ENCODE measurements at regions not wholly inside any gene's neighbourhood (a gene's known extent, or its start where the extent isn't known, plus 50 kb on each side); places are given as distances from the start of the nearest gene placed in this dataset.

DNA sequence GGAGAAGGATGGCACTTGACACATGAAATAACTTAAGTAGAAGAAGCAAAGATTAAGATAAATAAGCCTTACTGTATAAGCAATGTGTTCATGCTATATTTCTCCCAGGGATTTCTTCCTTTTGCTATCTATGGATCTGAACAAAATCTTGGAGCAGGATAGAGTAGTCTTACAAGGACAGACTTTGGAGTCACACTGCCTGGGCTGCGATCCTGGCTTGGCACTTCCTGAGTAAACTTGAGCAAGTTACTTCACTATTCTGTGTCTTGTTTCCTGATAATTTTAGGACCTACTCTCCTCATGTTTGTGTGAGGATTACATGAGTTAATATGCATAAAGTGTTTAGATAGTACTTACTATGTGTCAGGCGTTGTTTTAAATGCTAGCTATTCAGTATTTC, 340.0 kb upstream of the MAOA start:
- Histone ChIP-seq H3K36me3 (ENCODE audit: insufficient read depth) (no peaks in the 10 kb centered on the region), H3K4me1 (ENCODE audit: insufficient read depth) (no peaks in the 10 kb centered on the region), H3K79me2 (replicated peaks; ENCODE audit: insufficient read depth) (no peaks in the 10 kb centered on the region), H3F3A (replicated peaks; ENCODE audit: low read depth) (no peaks in the 10 kb centered on the region), H2AFZ (no peak overlapping the region), H3K4me3 (no peak overlapping the region), H3K27ac (ENCODE audit: low read depth) (no peak overlapping the region), H3K4me2 (no peak overlapping the region), H3K9me2 (ENCODE audit: insufficient read depth) (no peaks in the 10 kb centered on the region), H4K20me1 (replicated peaks; ENCODE audit: insufficient read depth) (no peaks in the 10 kb centered on the region), H3K27me3 (ENCODE audit: insufficient read depth) (no peaks in the 10 kb centered on the region)
- Mint-ChIP-seq H3K27ac (no peak overlapping the region), H3K4me3 (no peak overlapping the region), H3K36me3 (ENCODE audit: low read depth) (peaks cover 3% of the 10 kb centered on the region; the same call in 2 of the 3 replicates), H3K4me1 (no peaks in the 10 kb centered on the region), H3K9me3 (peaks cover 1% of the 10 kb centered on the region; the same call in 1 of the 3 replicates), H3K27me3 (ENCODE audit: insufficient read depth, low read depth, poor library complexity) (no peaks in the 10 kb centered on the region)
- ATAC-seq (no peak), DNase-seq (ENCODE audit: low spot score) (no peak)
- no peak for TF ChIP-seq JUNB (IDR thresholded peaks at IDR 0.05; ENCODE audit: unreplicated experiment)

DNA sequence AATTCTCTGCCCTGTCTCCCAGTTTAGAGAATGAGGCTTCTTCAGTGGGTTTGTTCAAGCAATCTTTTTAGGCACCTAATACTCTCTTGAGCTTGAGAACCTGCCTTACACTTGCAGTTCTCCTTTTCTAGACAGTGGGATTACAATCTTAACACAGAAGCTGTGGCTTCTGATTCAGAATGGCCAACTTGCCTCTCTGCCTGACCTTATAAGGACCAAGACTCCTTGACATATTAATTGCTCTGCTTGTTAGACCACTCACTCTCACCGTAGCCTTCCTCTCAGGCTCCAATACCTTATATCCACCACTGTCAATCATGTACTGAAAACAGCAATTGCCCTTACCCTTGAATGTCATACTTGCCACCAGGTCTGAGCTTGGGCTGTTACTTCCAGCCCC, 338.7 kb upstream of the MAOA start:
- H2AFZ ChIP-seq = no peak overlapping the region
- H3K9me3 Mint-ChIP-seq = peaks cover 8% of the 10 kb centered on the region; the same call in 1 of the 3 replicates

More for the DNA sequence above, 338.7 kb upstream of the MAOA start:
- Mint-ChIP-seq H3K4me1 (no peaks in the 10 kb centered on the region), H3K4me3 (no peak overlapping the region), H3K36me3 (ENCODE audit: low read depth) (no peaks in the 10 kb centered on the region; the same call in 1 of the 3 replicates), H3K27ac (no peak overlapping the region), H3K27me3 (ENCODE audit: insufficient read depth, low read depth, poor library complexity) (no peaks in the 10 kb centered on the region)
- no peaks in the 10 kb centered on the region for H4K20me1 ChIP-seq (replicated peaks; ENCODE audit: insufficient read depth)
- no peaks in the 10 kb centered on the region for H3K36me3 ChIP-seq (ENCODE audit: insufficient read depth)
- H3K4me3 ChIP-seq = no peak overlapping the region
- no peak overlapping the region for H3K4me2 ChIP-seq
- H3K27me3 ChIP-seq (ENCODE audit: insufficient read depth) = no peaks in the 10 kb centered on the region
- no peaks in the 10 kb centered on the region for H3K9me2 ChIP-seq (ENCODE audit: insufficient read depth)
- no peak for DNase-seq (ENCODE audit: low spot score)
- no peak overlapping the region for H3K27ac ChIP-seq (ENCODE audit: low read depth)
- no peaks in the 10 kb centered on the region for H3F3A ChIP-seq (replicated peaks; ENCODE audit: low read depth)
- no peaks in the 10 kb centered on the region for H3K4me1 ChIP-seq (ENCODE audit: insufficient read depth)
- no peaks in the 10 kb centered on the region for H3K79me2 ChIP-seq (replicated peaks; ENCODE audit: insufficient read depth)
- no peak for TF ChIP-seq POLR2AphosphoS5 (IDR thresholded peaks at IDR 0.05; ENCODE audit: low read depth)
- TF ChIP-seq ZNF114 (CRISPR knock-in tag; IDR thresholded peaks at IDR 0.05) = no peak
- TF ChIP-seq EZH2phosphoT487 (IDR thresholded peaks at IDR 0.05; ENCODE audit: unreplicated experiment) = no peak
- TF ChIP-seq CTCF (conservative IDR thresholded peaks at IDR 0.05; ENCODE audit: low read depth in 2 of 2) = no peak
- TF ChIP-seq, protein P1, sequence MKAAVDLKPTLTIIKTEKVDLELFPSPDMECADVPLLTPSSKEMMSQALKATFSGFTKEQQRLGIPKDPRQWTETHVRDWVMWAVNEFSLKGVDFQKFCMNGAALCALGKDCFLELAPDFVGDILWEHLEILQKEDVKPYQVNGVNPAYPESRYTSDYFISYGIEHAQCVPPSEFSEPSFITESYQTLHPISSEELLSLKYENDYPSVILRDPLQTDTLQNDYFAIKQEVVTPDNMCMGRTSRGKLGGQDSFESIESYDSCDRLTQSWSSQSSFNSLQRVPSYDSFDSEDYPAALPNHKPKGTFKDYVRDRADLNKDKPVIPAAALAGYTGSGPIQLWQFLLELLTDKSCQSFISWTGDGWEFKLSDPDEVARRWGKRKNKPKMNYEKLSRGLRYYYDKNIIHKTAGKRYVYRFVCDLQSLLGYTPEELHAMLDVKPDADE (IDR thresholded peaks at IDR 0.05) = no peak
- no peak for ATAC-seq

Data from GM23338 (cell line).